ENCODE measurements at regions not wholly inside any gene's neighbourhood (a gene's known extent, or its start where the extent isn't known, plus 50 kb on each side); places are given as distances from the start of the nearest gene placed in this dataset.

DNA sequence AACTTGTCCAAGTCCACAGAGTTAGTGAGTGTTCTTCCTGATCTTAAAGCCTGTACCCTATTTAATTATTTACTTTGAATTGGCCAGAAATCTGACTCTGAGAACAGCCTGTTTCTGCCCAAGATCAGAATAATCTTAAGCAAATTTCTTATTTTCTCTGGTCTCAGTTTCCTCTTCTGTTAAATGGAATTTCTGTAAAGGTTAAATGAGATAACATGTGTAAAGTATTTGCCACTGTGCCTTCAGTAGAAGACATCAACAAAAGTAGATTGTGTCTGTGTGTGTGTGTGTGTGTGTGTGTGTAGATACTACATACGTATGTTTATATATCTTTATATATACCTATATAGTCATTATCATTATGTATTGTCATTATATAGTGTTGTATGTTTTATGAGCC lies 124.2 kb upstream of the FGGY start:
- TF ChIP-seq, protein P1, sequence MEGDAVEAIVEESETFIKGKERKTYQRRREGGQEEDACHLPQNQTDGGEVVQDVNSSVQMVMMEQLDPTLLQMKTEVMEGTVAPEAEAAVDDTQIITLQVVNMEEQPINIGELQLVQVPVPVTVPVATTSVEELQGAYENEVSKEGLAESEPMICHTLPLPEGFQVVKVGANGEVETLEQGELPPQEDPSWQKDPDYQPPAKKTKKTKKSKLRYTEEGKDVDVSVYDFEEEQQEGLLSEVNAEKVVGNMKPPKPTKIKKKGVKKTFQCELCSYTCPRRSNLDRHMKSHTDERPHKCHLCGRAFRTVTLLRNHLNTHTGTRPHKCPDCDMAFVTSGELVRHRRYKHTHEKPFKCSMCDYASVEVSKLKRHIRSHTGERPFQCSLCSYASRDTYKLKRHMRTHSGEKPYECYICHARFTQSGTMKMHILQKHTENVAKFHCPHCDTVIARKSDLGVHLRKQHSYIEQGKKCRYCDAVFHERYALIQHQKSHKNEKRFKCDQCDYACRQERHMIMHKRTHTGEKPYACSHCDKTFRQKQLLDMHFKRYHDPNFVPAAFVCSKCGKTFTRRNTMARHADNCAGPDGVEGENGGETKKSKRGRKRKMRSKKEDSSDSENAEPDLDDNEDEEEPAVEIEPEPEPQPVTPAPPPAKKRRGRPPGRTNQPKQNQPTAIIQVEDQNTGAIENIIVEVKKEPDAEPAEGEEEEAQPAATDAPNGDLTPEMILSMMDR (IDR thresholded peaks at IDR 0.05; ENCODE audit: insufficient read depth, low read depth, low read length, missing control alignments) = no peak
- H3K4me3 ChIP-seq (ENCODE audit: low read length) = no peak overlapping the region
- DNase-seq (ENCODE audit: low read depth) = no peak

DNA sequence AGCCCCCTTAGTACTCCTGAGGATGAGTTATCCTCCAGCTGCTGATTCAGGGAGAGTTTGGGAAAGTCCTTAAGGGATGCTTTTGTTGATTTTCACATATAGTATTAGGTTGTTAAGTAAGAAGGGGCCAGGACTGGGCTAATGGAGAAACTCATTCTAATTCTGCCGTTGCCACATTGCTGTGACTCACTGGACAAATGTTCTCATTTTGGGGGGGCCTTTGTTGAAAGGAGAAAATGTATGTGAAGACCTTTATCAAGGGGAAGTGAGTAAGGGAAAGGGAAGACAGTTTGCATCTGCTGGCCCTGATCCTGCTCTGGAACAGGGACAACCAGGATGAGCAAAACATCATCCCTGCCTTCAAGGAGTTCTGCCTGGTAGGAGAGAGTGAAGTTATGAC lies 123.2 kb upstream of the FGGY start:
- no peak overlapping the region for H3K4me3 ChIP-seq (ENCODE audit: low read length)
- DNase-seq (ENCODE audit: low read depth) = peak; percentile 65
- TF ChIP-seq, protein P1 (IDR thresholded peaks at IDR 0.05; ENCODE audit: insufficient read depth, low read depth, low read length, missing control alignments) = no peak

DNA sequence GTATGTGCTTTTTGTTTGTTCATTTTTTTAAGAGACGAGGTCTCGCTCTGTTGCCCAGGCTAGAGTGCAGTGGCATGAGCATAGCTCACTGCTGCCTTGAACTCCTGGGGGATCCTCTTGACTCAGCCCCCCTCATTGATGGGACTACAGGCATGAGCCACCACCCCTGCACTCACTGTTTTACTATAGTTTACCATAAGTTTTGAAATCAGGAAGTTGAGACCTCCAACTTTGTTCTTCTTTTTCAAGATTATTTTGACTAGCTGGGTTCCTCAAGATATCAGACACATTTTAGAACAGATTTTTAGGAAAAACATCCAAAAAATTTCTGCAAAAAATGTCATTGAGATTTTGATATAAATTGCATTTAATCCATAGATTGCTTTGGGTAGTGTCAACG lies 120.4 kb upstream of the FGGY start:
- no peak overlapping the region for H3K4me3 ChIP-seq (ENCODE audit: low read length)
- no peak for DNase-seq (ENCODE audit: low read depth)
- TF ChIP-seq, protein P1 (IDR thresholded peaks at IDR 0.05; ENCODE audit: insufficient read depth, low read depth, low read length, missing control alignments) = no peak

DNA sequence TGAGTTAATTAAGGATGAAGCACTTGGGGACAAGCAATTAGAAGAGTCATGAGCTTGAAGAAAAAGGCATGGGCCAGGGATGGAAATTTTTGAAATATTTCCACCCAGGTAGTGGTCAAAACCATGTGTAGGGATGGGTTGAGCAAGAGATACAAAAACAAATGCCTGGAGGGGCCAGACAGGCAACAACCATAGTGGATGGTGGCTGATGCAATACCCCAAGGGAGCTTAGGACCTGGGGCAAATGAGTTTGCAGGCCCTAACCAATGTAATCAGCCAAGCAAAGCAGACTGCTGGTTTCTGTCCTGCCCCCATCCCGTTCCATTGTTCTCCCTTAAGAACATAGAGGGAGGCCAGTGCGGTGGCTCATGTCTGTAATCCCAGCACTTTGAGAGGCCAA lies 119.1 kb upstream of the FGGY start:
- TF ChIP-seq, protein P1 (IDR thresholded peaks at IDR 0.05; ENCODE audit: insufficient read depth, low read depth, low read length, missing control alignments) = no peak
- DNase-seq (ENCODE audit: low read depth) = no peak
- H3K4me3 ChIP-seq (ENCODE audit: low read length) = no peak overlapping the region

DNA sequence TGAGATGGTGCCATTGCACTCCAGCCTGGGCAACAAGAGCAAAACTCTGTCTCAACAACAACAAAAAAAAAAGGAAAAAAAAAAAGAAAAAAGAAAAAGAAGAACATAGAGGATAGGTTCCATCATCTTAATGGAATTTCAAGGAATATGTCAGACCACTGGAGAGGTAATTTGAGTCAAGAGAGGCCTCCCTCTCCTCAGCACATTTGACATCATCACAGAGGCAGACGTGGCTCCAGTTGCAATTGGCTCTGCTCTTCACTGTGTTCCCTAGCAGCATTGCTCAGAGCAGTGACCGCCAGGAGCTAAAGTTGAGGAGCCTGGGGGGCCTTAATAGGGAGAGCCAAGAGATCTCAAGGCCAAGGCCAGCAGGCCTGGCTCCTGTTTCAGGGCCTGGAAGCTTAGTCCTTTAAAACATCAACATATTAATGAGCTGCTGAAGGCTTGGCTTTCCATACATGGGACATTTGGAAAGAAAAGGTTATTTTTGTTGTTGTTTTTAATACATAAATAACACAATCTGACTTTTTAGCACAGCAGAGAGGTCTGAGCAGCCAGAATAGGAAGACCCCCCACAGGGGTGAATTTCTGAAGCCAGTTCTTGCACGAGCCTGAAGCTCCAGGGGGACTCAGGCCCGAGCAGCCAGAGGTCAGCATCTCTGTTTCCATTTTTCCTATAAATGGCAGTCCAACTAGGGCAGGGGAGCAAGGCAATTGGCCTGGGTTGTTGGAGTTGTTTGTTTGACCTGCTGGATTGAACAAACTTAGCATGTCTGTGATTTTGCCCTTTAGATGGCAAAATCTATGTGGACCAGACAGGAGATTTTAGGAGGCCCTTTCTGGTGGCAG lies 118.3 kb upstream of the FGGY start:
- TF ChIP-seq, protein P1 (IDR thresholded peaks at IDR 0.05; ENCODE audit: insufficient read depth, low read depth, low read length, missing control alignments) = no peak
- no peak for DNase-seq (ENCODE audit: low read depth)
- H3K4me3 ChIP-seq (ENCODE audit: low read length) = no peak overlapping the region

DNA sequence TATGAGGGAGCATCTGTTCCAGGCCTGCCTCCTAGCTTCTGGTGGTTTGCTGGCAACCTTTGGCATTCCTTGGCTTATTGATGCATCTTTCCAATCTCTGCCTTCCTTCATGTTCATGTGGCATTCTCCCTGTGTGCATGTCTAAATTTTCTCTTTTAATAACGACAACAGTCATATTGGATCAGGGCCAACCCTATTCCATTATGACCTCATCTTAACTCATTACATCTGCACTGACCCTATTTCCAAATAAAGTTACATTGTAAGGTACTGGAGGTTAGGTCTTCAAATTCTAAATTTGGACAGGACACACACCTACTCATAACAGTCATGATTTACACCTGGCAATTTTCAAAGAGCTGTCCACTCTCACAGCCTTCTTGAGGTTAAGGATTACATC lies 117.2 kb upstream of the FGGY start:
- no peak overlapping the region for H3K4me3 ChIP-seq (ENCODE audit: low read length)
- TF ChIP-seq, protein P1 (IDR thresholded peaks at IDR 0.05; ENCODE audit: insufficient read depth, low read depth, low read length, missing control alignments) = no peak
- DNase-seq (ENCODE audit: low read depth) = peak; percentile 22

DNA sequence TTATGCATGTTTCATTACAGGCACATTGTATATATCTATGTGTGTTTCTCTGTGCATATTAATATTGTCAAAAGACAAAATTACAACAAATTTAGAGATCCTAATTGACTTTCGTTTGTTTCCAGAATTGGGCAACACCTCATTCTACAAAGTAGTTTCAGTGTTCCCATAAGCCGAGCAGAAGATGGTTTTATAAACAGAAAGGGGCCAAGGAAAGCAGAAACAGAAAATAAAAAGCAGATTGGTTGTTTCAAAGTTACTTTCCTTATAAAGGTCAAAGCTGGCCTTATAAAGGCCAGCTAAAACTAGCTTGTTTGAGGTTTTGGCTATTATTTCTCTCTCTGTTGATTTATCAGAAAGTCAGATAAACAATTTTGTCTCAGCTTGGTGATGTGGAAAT lies 116.2 kb upstream of the FGGY start:
- DNase-seq (ENCODE audit: low read depth) = no peak
- no peak overlapping the region for H3K4me3 ChIP-seq (ENCODE audit: low read length)
- TF ChIP-seq, protein P1 (IDR thresholded peaks at IDR 0.05; ENCODE audit: insufficient read depth, low read depth, low read length, missing control alignments) = no peak
